Endometrium (tissue), 2 donors: ENCODE measurements at regions not wholly inside any gene's neighbourhood (a gene's known extent, or its start where the extent isn't known, plus 50 kb on each side); places are given as distances from the start of the nearest gene placed in this dataset.

Experiments used
- FAIRE-seq: peaks from 2 replicates; lab custom pipeline; 2012; peaks lifted over from hg19 to GRCh38; lab: Jason Lieb, UNC
- donor health status: control.
- donor health status: control.

DNA sequence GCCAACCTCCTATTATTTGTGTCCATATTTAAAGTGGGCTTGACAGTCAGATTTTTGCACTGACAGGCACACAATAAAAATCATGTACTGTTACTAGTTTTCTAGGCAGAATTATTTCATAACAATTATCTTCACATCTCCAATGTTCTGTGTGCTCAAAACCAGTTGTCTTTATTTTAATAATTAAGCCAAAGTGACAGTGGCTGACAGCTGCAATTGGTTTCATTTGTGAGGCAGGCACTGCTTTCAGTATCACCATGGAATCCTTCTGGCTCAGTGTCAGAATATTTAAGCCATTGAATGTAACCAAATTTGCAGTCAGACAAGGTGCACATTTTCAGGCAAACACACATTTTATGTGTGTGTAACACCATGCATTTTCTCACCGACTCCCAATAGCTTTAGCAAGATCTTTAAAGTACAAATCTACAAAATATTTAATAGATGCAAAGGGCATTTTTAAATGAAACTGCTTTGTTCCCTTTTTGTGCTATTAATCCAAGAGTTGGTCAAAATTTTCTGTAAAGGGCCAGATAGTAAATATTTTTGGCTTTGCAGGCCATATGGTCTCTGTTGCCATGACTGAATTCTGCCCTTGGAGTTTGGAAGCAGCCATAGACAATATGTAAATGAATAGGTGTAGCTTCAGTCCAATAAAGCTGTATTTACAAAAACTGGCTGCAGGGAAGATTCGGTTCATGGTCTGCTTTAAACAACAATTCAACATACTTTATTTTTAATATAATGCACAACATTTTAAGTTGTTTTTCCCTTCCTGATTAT lies 486.0 kb downstream of the KCNJ2 start:
- FAIRE-seq: no peak

GRCh38 chr17:70658317-70658716 lies 489.0 kb downstream of the KCNJ2 start:
- no peak for FAIRE-seq

- no peak for FAIRE-seq
Measured at GRCh38 chr17:70658840-70659239, 489.5 kb downstream of the KCNJ2 start.

GRCh38 chr17:70661342-70662222 lies 492.2 kb downstream of the KCNJ2 start:
- no peak for FAIRE-seq

- FAIRE-seq: no peak
Measured at GRCh38 chr17:70668276-70668937, 499.1 kb downstream of the KCNJ2 start.

GRCh38 chr17:70668938-70669778 lies 499.8 kb downstream of the KCNJ2 start:
- FAIRE-seq: no peak

DNA sequence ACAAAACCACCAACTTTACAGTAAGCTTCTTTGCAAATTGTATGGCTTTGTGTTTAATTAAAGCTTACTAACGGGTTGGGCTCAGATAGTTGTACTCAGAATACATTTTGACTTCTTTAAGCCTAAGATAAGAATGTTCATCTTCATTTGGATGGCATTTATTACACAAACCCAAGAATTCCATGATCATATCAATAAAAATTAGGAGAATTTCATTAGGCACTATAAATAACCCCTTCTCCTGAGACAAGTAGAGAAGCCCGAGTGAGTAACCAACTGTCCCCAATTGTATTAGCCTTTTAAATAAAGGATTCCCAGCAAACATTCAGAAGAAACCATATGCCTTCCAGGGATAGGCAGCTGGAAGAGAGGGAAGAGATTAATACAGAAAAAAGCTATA lies 504.7 kb downstream of the KCNJ2 start:
- FAIRE-seq: no peak

DNA sequence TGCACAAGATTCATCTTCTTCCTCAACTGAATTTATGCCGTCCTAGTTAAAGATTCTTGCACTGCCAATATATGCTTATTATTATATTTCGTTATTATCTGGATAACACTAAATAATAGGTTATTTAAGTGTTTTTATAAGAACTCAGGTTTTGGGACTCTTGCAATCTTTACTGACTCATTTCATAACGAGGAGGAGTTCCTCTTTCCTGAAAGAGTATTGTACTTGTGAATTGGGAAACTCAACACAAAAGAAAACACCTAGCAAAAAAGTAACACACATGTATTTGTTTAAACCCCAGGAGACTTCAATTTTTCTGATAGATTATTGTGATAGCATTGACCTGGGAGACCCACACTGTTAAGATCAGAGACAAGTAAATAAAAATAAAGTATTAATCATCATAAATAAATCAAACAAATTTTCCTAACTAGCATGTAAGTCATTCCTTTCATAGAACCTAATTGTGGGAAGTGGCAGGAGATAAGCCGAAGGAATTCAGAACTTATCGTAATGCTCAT lies 505.8 kb downstream of the KCNJ2 start:
- no peak for FAIRE-seq

DNA sequence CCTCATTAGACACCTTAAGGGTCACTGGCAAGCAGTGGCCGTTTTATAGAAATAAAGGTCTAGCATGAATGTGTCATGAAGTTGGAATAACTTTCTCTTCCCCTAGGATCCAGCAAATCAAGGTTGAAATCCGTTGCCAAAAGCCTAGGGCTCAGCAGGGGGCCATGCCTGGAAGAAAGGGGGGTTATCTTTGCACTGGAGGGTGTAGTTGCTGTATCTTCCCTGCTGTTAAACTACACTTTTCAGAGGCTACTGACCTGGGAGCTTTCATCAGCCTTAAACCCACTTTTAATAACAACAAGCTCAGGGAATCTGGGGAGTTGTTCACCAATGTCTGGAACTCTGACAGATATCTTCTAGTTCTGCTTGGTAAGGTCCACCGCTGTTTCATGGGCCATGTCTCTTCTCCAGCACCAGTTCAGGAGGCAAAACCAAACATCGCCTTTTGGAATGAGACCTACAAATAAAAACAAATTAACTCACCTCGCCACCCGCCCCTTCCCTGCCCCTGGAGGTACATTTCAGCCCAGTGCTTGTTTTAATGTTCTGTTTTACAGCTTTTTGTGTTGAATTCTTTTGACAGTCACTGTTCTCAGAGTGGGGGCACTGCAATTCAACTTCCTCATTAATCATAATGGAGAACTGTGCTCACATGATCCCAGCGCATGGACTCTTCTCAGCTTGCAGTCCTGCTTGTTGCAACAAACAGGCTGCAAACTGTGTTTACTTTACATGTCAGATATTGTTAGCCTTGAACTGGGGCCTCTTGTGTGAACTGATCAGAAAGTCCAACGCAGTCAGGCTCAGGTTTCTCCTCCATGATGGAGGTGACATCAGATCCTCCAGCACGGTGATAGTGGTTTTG lies 508.7 kb downstream of the KCNJ2 start:
- no peak for FAIRE-seq

DNA sequence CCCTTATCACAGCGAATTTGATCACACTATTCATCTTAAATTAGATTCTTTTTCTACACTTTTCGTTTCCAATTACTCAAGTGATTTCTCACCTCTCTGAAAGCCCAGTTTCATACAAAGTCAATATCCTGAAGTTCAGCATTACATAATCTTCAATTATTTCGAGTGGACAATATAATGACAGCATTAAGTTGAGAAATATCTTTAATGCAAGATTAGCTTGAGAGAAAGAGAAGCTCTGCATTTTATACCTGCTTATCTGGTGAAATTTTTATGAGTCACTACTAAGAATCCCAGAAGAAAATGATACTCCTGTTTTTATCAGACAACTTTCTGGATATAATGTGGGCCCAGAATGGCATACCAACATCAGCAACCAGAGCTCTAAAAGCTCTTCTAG lies 509.6 kb downstream of the KCNJ2 start:
- FAIRE-seq: no peak

DNA sequence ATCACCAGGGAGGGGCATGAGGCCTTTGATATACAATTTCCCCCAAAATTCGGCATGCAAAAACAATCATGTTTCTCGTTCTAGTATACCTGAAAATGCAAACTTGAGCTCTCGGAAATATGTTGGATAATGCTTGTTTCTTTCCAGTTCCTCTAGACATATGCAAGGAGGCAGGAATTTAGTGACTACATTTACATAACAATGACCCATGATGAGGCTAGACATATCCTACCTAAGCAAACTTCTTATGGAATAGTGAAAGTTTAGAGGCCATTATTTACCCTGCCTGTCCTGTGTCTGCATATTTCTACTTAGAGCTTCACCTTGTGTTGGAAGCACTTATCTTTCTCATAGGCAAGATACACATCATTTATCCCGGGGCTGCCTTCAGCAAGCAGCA lies 514.6 kb downstream of the KCNJ2 start:
- no peak for FAIRE-seq

DNA sequence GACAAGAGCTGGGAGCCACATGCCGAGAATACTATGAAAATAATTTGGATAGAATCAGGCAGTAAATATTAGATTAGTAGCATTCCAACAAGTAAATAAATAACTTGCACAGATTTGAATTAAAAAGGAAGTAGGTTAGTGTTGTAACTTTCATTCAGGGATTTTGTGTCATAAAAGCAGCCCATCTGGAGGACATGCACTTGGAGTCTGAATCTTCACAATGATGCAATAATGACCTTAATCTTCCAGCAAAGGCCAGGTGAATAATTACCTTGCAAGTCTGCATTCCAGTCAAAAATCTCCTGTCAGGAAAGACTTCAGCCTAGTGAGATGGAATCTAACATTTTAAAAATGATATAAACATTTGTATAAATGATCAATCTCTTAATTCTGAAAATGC lies 518.1 kb downstream of the KCNJ2 start:
- no peak for FAIRE-seq

DNA sequence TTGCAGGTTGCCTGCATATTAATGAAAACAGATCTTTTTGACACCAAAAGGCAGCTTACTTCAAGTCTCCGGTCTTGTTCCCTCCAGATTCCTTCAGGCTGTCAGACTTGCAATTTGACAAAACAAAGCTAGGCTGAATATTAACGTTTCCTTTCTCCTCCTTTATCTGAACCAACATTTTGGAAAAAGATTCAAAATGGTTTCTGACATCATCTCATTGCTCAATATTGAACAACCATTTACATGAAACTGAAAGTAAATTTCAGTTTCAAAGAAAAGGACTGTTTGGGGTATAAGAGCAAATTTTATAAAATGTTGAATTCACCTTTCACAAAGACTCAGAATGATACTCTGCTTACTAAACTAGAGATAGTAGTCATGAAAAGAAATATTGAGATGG lies 521.8 kb downstream of the KCNJ2 start:
- no peak for FAIRE-seq

- no peak for FAIRE-seq
Measured at GRCh38 chr17:70699408-70699807, 530.1 kb downstream of the KCNJ2 start.

- FAIRE-seq: no peak
Measured at GRCh38 chr17:70702683-70703255, 533.4 kb downstream of the KCNJ2 start.

GRCh38 chr17:70709596-70709995 lies 540.3 kb downstream of the KCNJ2 start:
- FAIRE-seq: no peak

- FAIRE-seq: no peak
Measured at GRCh38 chr17:70713694-70714093, 544.4 kb downstream of the KCNJ2 start.

DNA sequence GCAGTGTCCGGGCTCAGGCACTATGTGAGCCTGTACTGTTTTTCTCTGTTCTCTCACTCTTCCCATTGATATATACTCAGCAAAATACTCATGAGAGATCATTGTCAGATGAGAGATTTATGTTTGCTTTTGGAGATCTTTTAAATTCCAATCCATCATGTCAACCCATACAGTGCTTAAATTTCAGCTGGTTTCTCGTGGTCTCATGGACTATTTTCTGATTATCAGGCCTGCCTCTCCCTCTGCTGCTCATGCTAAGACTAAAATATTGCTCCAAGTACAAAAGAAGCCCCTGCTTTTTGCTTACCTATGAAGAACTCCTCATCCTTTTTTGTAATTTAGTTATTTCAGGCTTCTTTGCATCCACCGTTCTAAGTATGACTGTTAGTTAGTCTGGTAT lies 547.2 kb downstream of the KCNJ2 start:
- no peak for FAIRE-seq

DNA sequence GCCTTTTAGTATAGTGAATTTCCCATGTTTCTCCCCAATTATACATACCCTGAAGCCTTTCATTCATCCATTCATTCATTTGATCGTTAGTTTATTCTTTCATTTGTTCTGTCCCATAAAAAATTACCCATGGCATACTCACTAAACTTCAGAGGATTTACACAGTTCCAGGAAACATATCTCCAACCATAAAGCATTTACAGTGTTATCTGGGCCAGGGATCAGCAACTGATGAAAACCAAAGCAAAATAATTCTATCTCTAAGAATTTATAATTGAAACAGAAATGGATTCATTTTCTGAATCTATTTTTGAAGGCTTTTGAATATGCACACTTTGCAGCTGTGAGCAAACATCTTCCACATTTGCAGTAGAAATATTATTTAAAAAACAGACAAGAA lies 547.7 kb downstream of the KCNJ2 start:
- FAIRE-seq: no peak

DNA sequence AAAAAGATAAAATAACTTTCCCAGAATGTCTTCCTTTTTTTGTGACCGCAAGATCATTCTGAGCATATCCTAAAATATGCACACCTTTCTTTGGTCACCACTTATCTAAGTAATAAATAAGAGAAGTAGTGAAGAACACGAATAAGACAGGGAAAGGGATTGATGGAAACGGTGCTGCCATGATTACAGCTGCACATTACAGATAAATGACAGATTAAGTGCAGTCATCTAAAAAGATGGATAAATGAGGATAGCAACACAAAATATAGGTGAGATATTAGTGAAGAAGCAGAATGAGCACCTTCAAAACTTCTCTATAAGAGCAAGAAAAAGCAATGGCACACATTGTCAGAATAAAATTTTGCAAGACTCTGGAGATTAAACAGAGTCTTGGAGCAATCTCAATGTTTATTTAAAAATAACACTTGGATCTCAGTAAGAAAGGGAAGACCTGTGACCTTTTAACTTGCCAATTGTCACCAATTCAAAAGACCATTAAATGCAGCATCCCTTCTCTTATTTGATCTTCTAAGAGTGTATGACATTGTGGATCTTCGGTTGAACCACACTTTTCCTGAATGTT lies 567.1 kb downstream of the KCNJ2 start:
- FAIRE-seq: no peak
